ENCODE measurements at regions not wholly inside any gene's neighbourhood (a gene's known extent, or its start where the extent isn't known, plus 50 kb on each side); places are given as distances from the start of the nearest gene placed in this dataset.
"Not testable (repeated sequence)": the region's sequence is repeated elsewhere in the genome, so short reads cannot be mapped to it uniquely, and the experiment has no call there.

DNA sequence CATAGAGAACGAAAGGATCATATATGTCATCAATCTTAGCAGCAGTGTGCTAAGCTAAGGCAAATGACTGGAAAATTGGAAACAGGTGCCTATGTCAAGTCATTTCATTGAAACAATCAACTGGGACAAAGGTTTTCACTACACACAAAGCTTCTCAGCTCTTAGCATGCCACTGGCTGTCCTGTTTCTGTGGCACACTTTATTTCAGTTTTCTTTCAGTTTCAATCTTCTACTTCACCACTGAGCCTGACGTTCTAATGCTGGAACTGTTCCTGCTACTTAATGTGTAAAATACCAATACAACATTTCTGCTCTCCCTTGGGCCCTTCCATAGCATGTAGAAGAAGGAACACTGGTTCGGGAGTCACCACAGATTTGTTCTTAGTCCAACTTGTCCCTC, 378.3 kb upstream of the FMR1 start:
- TF ChIP-seq, protein P1, sequence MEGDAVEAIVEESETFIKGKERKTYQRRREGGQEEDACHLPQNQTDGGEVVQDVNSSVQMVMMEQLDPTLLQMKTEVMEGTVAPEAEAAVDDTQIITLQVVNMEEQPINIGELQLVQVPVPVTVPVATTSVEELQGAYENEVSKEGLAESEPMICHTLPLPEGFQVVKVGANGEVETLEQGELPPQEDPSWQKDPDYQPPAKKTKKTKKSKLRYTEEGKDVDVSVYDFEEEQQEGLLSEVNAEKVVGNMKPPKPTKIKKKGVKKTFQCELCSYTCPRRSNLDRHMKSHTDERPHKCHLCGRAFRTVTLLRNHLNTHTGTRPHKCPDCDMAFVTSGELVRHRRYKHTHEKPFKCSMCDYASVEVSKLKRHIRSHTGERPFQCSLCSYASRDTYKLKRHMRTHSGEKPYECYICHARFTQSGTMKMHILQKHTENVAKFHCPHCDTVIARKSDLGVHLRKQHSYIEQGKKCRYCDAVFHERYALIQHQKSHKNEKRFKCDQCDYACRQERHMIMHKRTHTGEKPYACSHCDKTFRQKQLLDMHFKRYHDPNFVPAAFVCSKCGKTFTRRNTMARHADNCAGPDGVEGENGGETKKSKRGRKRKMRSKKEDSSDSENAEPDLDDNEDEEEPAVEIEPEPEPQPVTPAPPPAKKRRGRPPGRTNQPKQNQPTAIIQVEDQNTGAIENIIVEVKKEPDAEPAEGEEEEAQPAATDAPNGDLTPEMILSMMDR (IDR thresholded peaks at IDR 0.05; ENCODE audit: low read length, missing control alignments) = no peak
- no peak for DNase-seq (ENCODE audit: low read depth)
- no peak overlapping the region for H3K4me3 ChIP-seq (replicated peaks; ENCODE audit: low read depth, low read length)

DNA sequence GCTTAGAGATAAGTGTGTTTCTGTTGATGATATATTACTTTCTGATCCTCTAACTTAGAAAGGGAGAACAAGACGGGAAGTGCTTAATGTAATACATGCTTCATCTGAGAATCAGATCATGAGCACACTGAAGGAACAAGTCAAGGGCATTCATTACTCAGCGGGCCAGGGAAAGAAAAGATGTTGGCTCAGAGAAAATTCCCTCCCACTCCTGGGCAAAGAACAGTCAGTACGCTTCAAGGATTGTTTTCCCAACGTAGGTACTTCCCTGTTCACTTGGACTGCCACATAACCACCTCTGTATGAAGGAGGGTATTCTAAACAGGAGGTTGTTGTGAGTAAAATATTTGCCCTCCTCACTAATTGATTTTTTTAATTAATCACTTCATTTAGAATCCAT, 374.5 kb upstream of the FMR1 start:
- TF ChIP-seq, protein P1 (IDR thresholded peaks at IDR 0.05; ENCODE audit: low read length, missing control alignments) = no peak
- H3K4me3 ChIP-seq (replicated peaks; ENCODE audit: low read depth, low read length) = no peak overlapping the region
- DNase-seq (ENCODE audit: low read depth) = no peak

DNA sequence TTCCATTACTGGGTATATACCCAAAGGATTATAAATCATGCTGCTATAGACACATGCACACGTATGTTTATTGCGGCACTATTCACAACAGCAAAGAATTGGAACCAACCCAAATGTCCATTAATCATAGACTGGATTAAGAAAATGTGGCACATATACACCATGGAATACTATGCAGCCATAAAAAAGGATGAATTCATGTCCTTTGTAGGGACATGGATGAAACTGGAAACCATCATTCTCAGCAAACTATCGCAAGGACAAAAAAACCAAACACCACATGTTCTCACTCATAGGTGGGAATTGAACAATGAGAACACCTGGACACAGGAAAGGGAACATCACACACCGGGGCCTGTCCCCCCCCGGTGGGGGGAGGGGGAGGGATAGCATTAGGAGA, 363.7 kb upstream of the FMR1 start:
- H3K4me3 ChIP-seq (replicated peaks; ENCODE audit: low read depth, low read length); DNase-seq (ENCODE audit: low read depth): not testable (repeated sequence)

DNA sequence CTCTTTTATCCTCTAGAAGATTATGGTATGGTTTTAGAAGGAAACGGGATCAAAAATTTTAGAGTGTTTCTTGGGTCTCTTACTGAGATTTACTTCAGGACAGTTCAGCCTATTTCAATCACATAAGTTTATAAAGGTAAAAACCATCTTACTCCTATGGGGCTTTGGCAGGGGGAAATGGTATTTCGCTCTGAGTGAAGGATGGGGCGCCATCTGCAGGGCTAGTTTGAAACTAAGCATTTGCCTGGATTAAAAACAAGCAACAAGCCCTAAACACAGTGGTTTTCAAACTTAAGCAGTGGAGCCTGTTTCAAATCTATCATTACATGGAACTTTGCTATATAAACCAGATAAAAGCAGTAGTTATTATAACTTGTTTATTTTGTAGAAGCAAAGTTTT, 361.5 kb upstream of the FMR1 start:
- TF ChIP-seq, protein P1 (IDR thresholded peaks at IDR 0.05; ENCODE audit: low read length, missing control alignments) = no peak
- DNase-seq (ENCODE audit: low read depth) = no peak
- no peak overlapping the region for H3K4me3 ChIP-seq (replicated peaks; ENCODE audit: low read depth, low read length)

DNA sequence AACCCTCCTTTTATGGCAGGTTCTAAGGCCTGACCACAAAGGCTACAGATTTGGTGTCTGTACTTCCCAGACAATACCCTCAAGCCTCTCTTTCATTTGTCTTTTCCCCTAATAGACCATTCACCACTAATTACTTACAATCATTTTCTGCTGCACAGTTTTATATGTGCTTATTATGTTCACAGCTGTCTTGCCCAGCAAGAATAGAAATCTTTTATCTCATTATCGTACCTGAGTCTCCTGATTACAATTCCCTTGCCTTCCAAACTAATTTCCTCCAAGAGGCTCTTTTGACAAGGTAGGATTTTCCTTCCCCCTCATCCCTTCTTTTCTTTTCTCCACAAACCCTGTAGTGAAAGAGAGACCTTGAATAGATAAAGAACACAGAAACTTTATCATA, 352.5 kb upstream of the FMR1 start:
- DNase-seq (ENCODE audit: low read depth) = no peak
- TF ChIP-seq, protein P1 (IDR thresholded peaks at IDR 0.05; ENCODE audit: low read length, missing control alignments) = no peak
- no peak overlapping the region for H3K4me3 ChIP-seq (replicated peaks; ENCODE audit: low read depth, low read length)

DNA sequence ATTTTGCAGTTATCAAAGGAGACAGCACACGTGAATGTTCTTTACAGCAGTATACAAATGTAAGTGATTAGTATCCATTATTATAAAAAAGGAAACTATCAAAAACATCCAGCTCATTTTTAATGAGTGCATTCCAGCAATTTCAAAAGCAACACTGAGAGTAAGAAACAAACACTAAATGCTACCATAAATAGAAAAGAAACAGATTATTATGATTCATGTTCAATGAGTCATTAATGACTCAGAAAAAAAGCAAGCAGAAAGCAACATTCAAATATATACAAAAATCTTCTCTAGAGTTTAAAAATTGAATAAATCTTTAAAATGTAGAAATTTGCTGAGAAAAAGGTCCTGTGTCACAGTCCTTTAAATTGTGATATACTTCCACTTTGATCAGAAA, 346.5 kb upstream of the FMR1 start:
- DNase-seq (ENCODE audit: low read depth) = no peak
- no peak overlapping the region for H3K4me3 ChIP-seq (replicated peaks; ENCODE audit: low read depth, low read length)
- TF ChIP-seq, protein P1 (IDR thresholded peaks at IDR 0.05; ENCODE audit: low read length, missing control alignments) = no peak

DNA sequence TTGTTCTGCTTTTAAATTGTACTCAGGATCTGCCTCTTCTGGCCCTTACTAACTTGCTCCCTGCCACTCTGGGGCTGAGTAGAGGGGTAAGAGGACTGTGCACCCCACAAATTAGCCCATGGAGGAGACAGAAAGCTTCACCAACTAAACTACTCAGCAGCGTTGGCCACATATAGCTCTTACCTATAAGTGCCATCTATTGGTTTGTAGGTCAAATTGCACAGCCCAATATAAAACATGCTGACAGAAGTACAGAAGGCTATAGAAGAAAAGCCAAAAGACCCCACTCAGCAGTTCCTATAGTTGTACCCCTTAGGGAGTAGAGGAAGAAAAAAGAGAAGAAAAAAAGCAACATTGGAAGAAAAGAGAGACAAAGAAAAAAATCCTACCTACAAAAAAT, 341.2 kb upstream of the FMR1 start:
- TF ChIP-seq, protein P1 (IDR thresholded peaks at IDR 0.05; ENCODE audit: low read length, missing control alignments) = no peak

DNA sequence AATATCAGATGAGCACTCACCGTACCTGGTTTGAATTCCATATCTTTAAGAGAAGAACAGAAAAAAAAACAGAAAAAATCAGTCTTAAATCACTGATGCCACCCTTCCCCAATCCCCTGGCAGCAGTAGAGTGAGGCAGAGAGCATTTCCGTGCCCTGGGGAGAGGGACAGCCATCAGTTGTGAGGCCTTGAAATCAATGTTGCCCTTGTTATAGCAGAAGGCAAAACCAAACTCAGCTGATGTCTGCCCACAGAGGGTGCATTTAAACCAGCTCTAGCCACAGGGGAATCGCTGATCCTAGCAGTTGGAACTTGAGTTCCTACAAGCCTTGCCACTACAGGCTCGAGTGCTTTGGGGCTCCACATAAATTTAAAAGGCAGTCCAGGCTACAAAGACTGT, 338.5 kb upstream of the FMR1 start:
- DNase-seq (ENCODE audit: low read depth) = no peak
- no peak overlapping the region for H3K4me3 ChIP-seq (replicated peaks; ENCODE audit: low read depth, low read length)
- TF ChIP-seq, protein P1 (IDR thresholded peaks at IDR 0.05; ENCODE audit: low read length, missing control alignments) = no peak

More for the DNA sequence above, 341.2 kb upstream of the FMR1 start:
- DNase-seq (ENCODE audit: low read depth) = no peak
- H3K4me3 ChIP-seq (replicated peaks; ENCODE audit: low read depth, low read length) = no peak overlapping the region

Measured in fibroblast of pulmonary artery (primary cell).